ENCODE measurements at regions not wholly inside any gene's neighbourhood (a gene's known extent, or its start where the extent isn't known, plus 50 kb on each side); places are given as distances from the start of the nearest gene placed in this dataset.

DNA sequence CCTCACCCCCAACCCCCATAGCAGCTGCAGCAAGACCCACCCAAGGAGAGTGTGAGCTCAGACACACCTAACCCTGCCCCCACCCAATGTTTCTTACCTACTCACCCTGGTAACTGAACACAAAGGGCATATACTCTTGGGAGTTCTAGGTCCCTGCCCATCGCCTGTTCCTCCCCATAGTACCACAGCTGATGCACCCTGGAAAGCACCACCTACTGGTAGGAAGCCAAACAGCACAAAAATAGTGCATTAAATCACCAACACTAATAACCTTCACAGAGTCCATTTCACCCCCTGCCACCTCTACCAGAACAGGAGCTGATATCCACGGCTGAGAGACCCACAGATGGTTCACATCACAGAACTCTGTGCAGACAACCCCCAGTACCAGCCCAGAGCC, 245.2 kb downstream of the EFHB start:
- H3K4me3 ChIP-seq (replicated peaks; ENCODE audit: insufficient read depth, low read length) = no peak overlapping the region
- TF ChIP-seq POLR2AphosphoS5 (IDR thresholded peaks at IDR 0.05; ENCODE audit: low read depth) (no peak), SPI1 (IDR thresholded peaks at IDR 0.05; ENCODE audit: borderline replicate concordance, low read depth) (no peak), GABPA (IDR thresholded peaks at IDR 0.05; ENCODE audit: low read depth) (no peak)
- TF ChIP-seq, protein P1, sequence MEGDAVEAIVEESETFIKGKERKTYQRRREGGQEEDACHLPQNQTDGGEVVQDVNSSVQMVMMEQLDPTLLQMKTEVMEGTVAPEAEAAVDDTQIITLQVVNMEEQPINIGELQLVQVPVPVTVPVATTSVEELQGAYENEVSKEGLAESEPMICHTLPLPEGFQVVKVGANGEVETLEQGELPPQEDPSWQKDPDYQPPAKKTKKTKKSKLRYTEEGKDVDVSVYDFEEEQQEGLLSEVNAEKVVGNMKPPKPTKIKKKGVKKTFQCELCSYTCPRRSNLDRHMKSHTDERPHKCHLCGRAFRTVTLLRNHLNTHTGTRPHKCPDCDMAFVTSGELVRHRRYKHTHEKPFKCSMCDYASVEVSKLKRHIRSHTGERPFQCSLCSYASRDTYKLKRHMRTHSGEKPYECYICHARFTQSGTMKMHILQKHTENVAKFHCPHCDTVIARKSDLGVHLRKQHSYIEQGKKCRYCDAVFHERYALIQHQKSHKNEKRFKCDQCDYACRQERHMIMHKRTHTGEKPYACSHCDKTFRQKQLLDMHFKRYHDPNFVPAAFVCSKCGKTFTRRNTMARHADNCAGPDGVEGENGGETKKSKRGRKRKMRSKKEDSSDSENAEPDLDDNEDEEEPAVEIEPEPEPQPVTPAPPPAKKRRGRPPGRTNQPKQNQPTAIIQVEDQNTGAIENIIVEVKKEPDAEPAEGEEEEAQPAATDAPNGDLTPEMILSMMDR (IDR thresholded peaks at IDR 0.05; ENCODE audit: insufficient read depth, low read length) = peak; percentile 6
- TF ChIP-seq, protein P2, sequence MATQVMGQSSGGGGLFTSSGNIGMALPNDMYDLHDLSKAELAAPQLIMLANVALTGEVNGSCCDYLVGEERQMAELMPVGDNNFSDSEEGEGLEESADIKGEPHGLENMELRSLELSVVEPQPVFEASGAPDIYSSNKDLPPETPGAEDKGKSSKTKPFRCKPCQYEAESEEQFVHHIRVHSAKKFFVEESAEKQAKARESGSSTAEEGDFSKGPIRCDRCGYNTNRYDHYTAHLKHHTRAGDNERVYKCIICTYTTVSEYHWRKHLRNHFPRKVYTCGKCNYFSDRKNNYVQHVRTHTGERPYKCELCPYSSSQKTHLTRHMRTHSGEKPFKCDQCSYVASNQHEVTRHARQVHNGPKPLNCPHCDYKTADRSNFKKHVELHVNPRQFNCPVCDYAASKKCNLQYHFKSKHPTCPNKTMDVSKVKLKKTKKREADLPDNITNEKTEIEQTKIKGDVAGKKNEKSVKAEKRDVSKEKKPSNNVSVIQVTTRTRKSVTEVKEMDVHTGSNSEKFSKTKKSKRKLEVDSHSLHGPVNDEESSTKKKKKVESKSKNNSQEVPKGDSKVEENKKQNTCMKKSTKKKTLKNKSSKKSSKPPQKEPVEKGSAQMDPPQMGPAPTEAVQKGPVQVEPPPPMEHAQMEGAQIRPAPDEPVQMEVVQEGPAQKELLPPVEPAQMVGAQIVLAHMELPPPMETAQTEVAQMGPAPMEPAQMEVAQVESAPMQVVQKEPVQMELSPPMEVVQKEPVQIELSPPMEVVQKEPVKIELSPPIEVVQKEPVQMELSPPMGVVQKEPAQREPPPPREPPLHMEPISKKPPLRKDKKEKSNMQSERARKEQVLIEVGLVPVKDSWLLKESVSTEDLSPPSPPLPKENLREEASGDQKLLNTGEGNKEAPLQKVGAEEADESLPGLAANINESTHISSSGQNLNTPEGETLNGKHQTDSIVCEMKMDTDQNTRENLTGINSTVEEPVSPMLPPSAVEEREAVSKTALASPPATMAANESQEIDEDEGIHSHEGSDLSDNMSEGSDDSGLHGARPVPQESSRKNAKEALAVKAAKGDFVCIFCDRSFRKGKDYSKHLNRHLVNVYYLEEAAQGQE (IDR thresholded peaks at IDR 0.05; ENCODE audit: insufficient replicate concordance, low read depth) = no peak
- no peak overlapping the region for H3K27ac ChIP-seq (replicated peaks)
- H3K27me3 ChIP-seq (ENCODE audit: insufficient read depth, poor library complexity, severe bottlenecking) = peaks cover 2% of the 10 kb centered on the region
- no peak for DNase-seq (ENCODE audit: low read depth in 1 of 2, low spot score in 1 of 2)

DNA sequence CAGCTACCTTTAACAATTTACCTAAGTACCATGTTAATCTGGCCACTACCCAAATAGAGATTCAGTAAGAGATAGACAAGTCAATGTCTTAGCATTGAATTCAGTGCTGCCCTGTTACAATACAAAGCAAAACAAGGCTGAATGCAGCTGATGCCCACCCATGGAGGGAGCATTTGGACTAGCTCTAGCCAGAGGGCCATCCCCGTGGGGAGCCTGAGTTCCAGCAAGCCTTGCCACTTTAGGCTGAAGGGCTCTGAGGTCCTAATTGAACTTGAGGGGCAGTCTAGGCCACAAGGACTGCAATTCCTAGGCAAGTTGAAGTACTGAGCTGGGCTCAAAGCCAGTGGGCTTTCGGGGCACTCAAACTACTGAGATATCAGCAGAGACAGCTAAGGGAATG, 265.9 kb downstream of the EFHB start:
- no peak overlapping the region for H3K4me3 ChIP-seq (replicated peaks; ENCODE audit: insufficient read depth, low read length)
- H3K27ac ChIP-seq (replicated peaks) = no peak overlapping the region
- TF ChIP-seq GABPA (IDR thresholded peaks at IDR 0.05; ENCODE audit: low read depth) (no peak), SPI1 (IDR thresholded peaks at IDR 0.05; ENCODE audit: borderline replicate concordance, low read depth) (no peak)
- TF ChIP-seq, protein P1 (IDR thresholded peaks at IDR 0.05; ENCODE audit: insufficient read depth, low read length) = no peak
- TF ChIP-seq, protein P2 (IDR thresholded peaks at IDR 0.05; ENCODE audit: insufficient replicate concordance, low read depth) = no peak
- no peak for DNase-seq (ENCODE audit: low read depth in 1 of 2, low spot score in 1 of 2)
- H3K27me3 ChIP-seq (ENCODE audit: insufficient read depth, poor library complexity, severe bottlenecking) = no peaks in the 10 kb centered on the region

DNA sequence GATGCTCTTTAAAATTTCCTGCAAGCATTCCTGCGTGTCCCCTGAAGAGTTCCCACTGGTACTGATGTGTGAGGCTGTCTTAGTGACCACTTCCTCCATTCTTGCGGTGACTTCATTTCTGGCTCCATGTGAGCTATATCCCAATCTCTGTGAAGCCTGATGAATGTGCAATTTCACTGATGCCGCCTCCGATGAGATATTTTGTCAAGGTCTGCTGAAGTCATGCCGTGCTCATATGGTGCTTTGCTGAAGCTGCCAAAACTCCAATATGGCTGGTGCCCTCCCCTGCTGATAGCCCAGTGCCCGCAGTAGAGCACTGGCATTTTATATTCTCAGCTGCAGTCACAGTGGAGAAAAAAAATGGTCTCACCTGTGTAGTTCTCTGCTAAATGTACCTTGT, 271.5 kb downstream of the EFHB start:
- TF ChIP-seq SPI1 (IDR thresholded peaks at IDR 0.05; ENCODE audit: borderline replicate concordance, low read depth) (no peak), GABPA (IDR thresholded peaks at IDR 0.05; ENCODE audit: low read depth) (no peak), POLR2AphosphoS5 (IDR thresholded peaks at IDR 0.05; ENCODE audit: low read depth) (no peak)
- TF ChIP-seq, protein P1 (IDR thresholded peaks at IDR 0.05; ENCODE audit: insufficient read depth, low read length) = no peak
- TF ChIP-seq, protein P2 (IDR thresholded peaks at IDR 0.05; ENCODE audit: insufficient replicate concordance, low read depth) = no peak

More for the DNA sequence above, 271.5 kb downstream of the EFHB start:
- Histone ChIP-seq H3K4me3 (replicated peaks; ENCODE audit: insufficient read depth, low read length) (no peak overlapping the region), H3K27me3 (ENCODE audit: insufficient read depth, poor library complexity, severe bottlenecking) (no peaks in the 10 kb centered on the region), H3K27ac (replicated peaks) (no peak overlapping the region)
- DNase-seq (ENCODE audit: low read depth in 1 of 2, low spot score in 1 of 2) = no peak
